Suprapubic skin (tissue), 4 donors: ENCODE measurements at regions not wholly inside any gene's neighbourhood (a gene's known extent, or its start where the extent isn't known, plus 50 kb on each side); places are given as distances from the start of the nearest gene placed in this dataset.

Experiments
- DNase-seq, 2 donors: peaks; one replicate each; pipeline ENCODE4 v3.0.0-alpha.2; 2019; ENCODE audit warnings: low spot score in 2 of 2
- H3K27ac ChIP-seq: fragments of 200-600 bp; sonication (generic); one replicate; pipeline ENCODE4 v1.5.1; 2019
- H3K27me3 ChIP-seq: fragments of 200-600 bp; sonication (generic); one replicate; pipeline ENCODE4 v1.5.1; 2019
- H3K36me3 ChIP-seq: fragments of 200-600 bp; sonication (generic); one replicate; pipeline ENCODE4 v1.5.1; 2019
- H3K4me1 ChIP-seq: fragments of 200-600 bp; sonication (generic); one replicate; pipeline ENCODE4 v1.5.1; 2019
- H3K4me3 ChIP-seq: fragments of 200-600 bp; sonication (generic); one replicate; pipeline ENCODE4 v1.5.1; 2019; ENCODE audit warnings: mild to moderate bottlenecking
- H3K9me3 ChIP-seq: fragments of 200-600 bp; sonication (generic); one replicate; pipeline ENCODE4 v1.5.1; 2019
- CTCF ChIP-seq, 2 donors: fragments of 200-600 bp in 1 of 2; fragments of 450-650 bp in 1 of 2; sonication (generic) in 1 of 2; IDR thresholded peaks; one replicate each; pipeline ENCODE4 v1.5.1; 2016 to 2019; ENCODE audit warnings: antibody characterized with exemption in 2 of 2, mild to moderate bottlenecking in 1 of 2, moderate library complexity in 1 of 2
- EP300 ChIP-seq: sonication (generic); formaldehyde crosslinking; IDR thresholded peaks from one replicate; pipeline ENCODE4 v1.6.1; 2017; ENCODE audit warnings: antibody characterized with exemption
- POLR2A ChIP-seq, 2 donors: fragments of 450-650 bp; IDR thresholded peaks; one replicate each; pipeline ENCODE4 v1.6.1; 2017; ENCODE audit warnings: antibody characterized with exemption in 2 of 2, mild to moderate bottlenecking in 2 of 2, moderate library complexity in 2 of 2
- POLR2AphosphoS5 ChIP-seq, 3 donors: sonication (generic); formaldehyde crosslinking; IDR thresholded peaks; one replicate each; pipeline ENCODE4 v1.6.1; 2017; ENCODE audit warnings: antibody characterized with exemption in 3 of 3
- WGBS: methylation state at CpG from one replicate; pipeline ENCODE4 v1.1.5; 2018; 5-methylcytosine and 5-hydroxymethylcytosine counted together

GRCh38 chr7:375321-375831, 85.4 kb downstream of the FOXL3 start:
- no peak overlapping the region for H3K27ac ChIP-seq
- H3K36me3 ChIP-seq, result no peaks in the 10 kb centered on the region
- DNase-seq, result peak; percentile 57 to 70
- TF ChIP-seq EP300 (no peak), CTCF (IDR thresholded peaks at IDR 0.05) (no peak), POLR2A (IDR thresholded peaks at IDR 0.05) (no peak), POLR2AphosphoS5 (IDR thresholded peaks at IDR 0.05) (no peak)
- 87% methylated on average over 32 of the region's 32 CpGs for WGBS
- H3K27me3 ChIP-seq, result peaks cover 23% of the 10 kb centered on the region
- H3K4me3 ChIP-seq, result no peak overlapping the region
- no peaks in the 10 kb centered on the region for H3K9me3 ChIP-seq
- peaks cover 25% of the 10 kb centered on the region for H3K4me1 ChIP-seq

GRCh38 chr7:375901-376305, 85.9 kb downstream of the FOXL3 start:
- Histone ChIP-seq H3K9me3 (no peaks in the 10 kb centered on the region), H3K4me3 (no peak overlapping the region), H3K27ac (no peak overlapping the region), H3K27me3 (peaks cover 23% of the 10 kb centered on the region), H3K4me1 (peaks cover 26% of the 10 kb centered on the region), H3K36me3 (no peaks in the 10 kb centered on the region)
- 37% methylated on average over 18 of the region's 19 CpGs for WGBS
- TF ChIP-seq CTCF (IDR thresholded peaks at IDR 0.05), result no peak
- no peak for TF ChIP-seq POLR2AphosphoS5 (IDR thresholded peaks at IDR 0.05)
- no peak for TF ChIP-seq POLR2A (IDR thresholded peaks at IDR 0.05)
- no peak for TF ChIP-seq EP300
- DNase-seq, result peak; percentile 64 to 71

GRCh38 chr7:376306-377079, 86.5 kb downstream of the FOXL3 start:
- peak; percentile 56 to 66 for DNase-seq
- peaks cover 32% of the 10 kb centered on the region for H3K4me1 ChIP-seq
- no peak overlapping the region for H3K4me3 ChIP-seq
- no peak for TF ChIP-seq POLR2AphosphoS5 (IDR thresholded peaks at IDR 0.05)
- 67% methylated on average over 3 of the region's 39 CpGs for WGBS
- H3K9me3 ChIP-seq, result no peaks in the 10 kb centered on the region
- no peaks in the 10 kb centered on the region for H3K36me3 ChIP-seq
- peaks cover 23% of the 10 kb centered on the region for H3K27me3 ChIP-seq
- no peak overlapping the region for H3K27ac ChIP-seq

GRCh38 chr7:377080-378040, 87.4 kb downstream of the FOXL3 start:
- no peak overlapping the region for H3K27ac ChIP-seq
- WGBS, result 75% methylated on average over 24 of the region's 35 CpGs
- TF ChIP-seq POLR2A (IDR thresholded peaks at IDR 0.05) (no peak), EP300 (no peak), POLR2AphosphoS5 (IDR thresholded peaks at IDR 0.05) (no peak), CTCF (IDR thresholded peaks at IDR 0.05) (no peak)
- H3K4me1 ChIP-seq, result peaks cover 36% of the 10 kb centered on the region
- no peak overlapping the region for H3K4me3 ChIP-seq
- DNase-seq, result peak; percentile 70 to 77
- no peaks in the 10 kb centered on the region for H3K36me3 ChIP-seq
- no peaks in the 10 kb centered on the region for H3K9me3 ChIP-seq
- peaks cover 23% of the 10 kb centered on the region for H3K27me3 ChIP-seq

GRCh38 chr7:378041-378420, 88.1 kb downstream of the FOXL3 start:
- H3K4me3 ChIP-seq, result no peak overlapping the region
- no peaks in the 10 kb centered on the region for H3K36me3 ChIP-seq
- no peak for DNase-seq
- H3K27ac ChIP-seq, result no peak overlapping the region
- WGBS, result 83% methylated on average over 13 of the region's 13 CpGs
- TF ChIP-seq POLR2A (IDR thresholded peaks at IDR 0.05) (no peak), CTCF (IDR thresholded peaks at IDR 0.05) (no peak), POLR2AphosphoS5 (IDR thresholded peaks at IDR 0.05) (no peak), EP300 (no peak)
- H3K27me3 ChIP-seq, result peaks cover 23% of the 10 kb centered on the region
- H3K4me1 ChIP-seq, result peaks cover 36% of the 10 kb centered on the region
- H3K9me3 ChIP-seq, result no peaks in the 10 kb centered on the region
